ENCODE measurements at regions not wholly inside any gene's neighbourhood (a gene's known extent, or its start where the extent isn't known, plus 50 kb on each side); places are given as distances from the start of the nearest gene placed in this dataset.
A peak's percentile ranks its signal among the peaks of the same experiment; 100 is the strongest.

DNA sequence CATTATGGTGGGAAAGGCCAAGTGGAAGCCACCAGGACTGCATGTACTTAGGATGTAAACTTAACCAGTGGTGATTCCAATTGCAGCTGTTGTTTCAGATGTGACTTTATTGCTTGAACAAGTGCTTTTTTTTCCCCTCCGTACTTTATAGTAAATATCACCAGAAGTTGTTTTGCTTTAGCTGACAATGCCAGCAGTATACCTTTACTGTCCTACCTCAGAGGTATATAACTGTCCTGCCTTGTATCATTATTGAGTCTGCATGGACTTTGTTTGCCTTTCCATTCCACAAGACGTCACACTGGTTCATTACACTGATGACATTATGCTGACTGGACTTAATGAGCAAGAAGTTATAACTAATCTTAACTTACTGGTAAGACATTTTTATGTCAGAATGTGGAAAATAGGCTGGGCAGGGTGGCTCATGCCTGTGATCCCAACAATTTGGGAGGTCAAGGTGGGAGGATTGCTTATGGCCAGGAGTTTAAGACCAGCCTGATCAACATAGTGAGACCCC is 77.1 kb upstream of the RAB18 start:
- H3K4me3 ChIP-seq (ENCODE audit: low read depth, low read length): no peak overlapping the region
- ChIA-PET CTCF (no interaction called here), POLR2A (no interaction called here)
- H3K9me3 ChIP-seq (ENCODE audit: control insufficient read depth, insufficient read depth, low read depth, low read length): no peaks in the 10 kb centered on the region
- no peak overlapping the region for H3K27ac ChIP-seq (ENCODE audit: extremely low read depth, low read depth, low read length)
- TF ChIP-seq ZNF157 (tag by site-specific recombination; IDR thresholded peaks at IDR 0.05): peak; percentile 91
- TF ChIP-seq ZNF366 (tag by site-specific recombination; conservative IDR thresholded peaks at IDR 0.05): no peak
- H3K4me1 ChIP-seq (ENCODE audit: control insufficient read depth, insufficient read depth, low read length): no peaks in the 10 kb centered on the region
- no peaks in the 10 kb centered on the region for H3K36me3 ChIP-seq (ENCODE audit: control insufficient read depth in 2 of 2, insufficient read depth in 1 of 2, low read length in 2 of 2)

DNA sequence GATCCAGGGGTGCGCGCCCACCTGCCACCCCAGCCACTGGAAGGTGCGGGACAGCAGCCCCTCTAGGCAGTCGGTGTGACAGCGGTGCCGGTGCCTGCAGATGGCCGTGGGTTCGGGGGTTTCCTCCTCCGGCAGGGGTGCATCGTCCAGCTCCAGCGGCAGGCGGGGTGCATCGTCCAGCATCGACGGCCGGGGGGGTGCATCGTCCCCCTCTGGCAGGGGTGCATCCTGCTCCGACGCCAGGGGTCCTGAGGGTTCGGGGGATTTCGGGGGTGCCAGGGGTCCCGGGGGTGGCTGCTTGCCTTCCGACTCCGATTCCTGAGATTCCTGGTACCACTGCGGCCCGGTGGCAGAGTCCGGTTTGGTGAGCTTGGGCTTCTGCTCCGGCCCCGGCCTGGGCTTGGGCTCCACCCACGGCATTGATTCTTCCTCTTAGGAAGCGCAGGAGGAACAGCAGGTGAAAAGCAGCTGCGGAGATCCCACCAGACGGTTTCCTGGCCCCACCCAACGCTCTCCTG is 90.2 kb upstream of the RAB18 start:
- POLR2A ChIA-PET: no interaction called here
- H3K27ac ChIP-seq (ENCODE audit: extremely low read depth, low read depth, low read length): no peak overlapping the region
- H3K4me1 ChIP-seq (ENCODE audit: control insufficient read depth, insufficient read depth, low read length): no peaks in the 10 kb centered on the region
- no peaks in the 10 kb centered on the region for H3K36me3 ChIP-seq (ENCODE audit: control insufficient read depth in 2 of 2, insufficient read depth in 1 of 2, low read length in 2 of 2)
- CTCF ChIA-PET: no interaction called here
- no peaks in the 10 kb centered on the region for H3K9me3 ChIP-seq (ENCODE audit: control insufficient read depth, insufficient read depth, low read depth, low read length)
- TF ChIP-seq, protein P1, sequence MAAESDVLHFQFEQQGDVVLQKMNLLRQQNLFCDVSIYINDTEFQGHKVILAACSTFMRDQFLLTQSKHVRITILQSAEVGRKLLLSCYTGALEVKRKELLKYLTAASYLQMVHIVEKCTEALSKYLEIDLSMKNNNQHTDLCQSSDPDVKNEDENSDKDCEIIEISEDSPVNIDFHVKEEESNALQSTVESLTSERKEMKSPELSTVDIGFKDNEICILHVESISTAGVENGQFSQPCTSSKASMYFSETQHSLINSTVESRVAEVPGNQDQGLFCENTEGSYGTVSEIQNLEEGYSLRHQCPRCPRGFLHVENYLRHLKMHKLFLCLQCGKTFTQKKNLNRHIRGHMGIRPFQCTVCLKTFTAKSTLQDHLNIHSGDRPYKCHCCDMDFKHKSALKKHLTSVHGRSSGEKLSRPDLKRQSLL (tag by site-specific recombination; IDR thresholded peaks at IDR 0.05): no peak
- TF ChIP-seq MZF1 (tag by site-specific recombination; IDR thresholded peaks at IDR 0.05; ENCODE audit: borderline replicate concordance) (no peak), ZNF426 (tag by site-specific recombination; IDR thresholded peaks at IDR 0.05) (no peak), ZNF658 (tag by site-specific recombination; IDR thresholded peaks at IDR 0.05) (no peak), ZNF596 (tag by site-specific recombination; IDR thresholded peaks at IDR 0.05) (no peak), ZNF529 (tag by site-specific recombination; IDR thresholded peaks at IDR 0.05; ENCODE audit: insufficient replicate concordance) (no peak), ZNF248 (tag by site-specific recombination; IDR thresholded peaks at IDR 0.05) (no peak), GLIS2 (tag by site-specific recombination; IDR thresholded peaks at IDR 0.05) (no peak), RBAK (tag by site-specific recombination; IDR thresholded peaks at IDR 0.05) (no peak), ZNF10 (tag by site-specific recombination; IDR thresholded peaks at IDR 0.05) (no peak), ZSCAN30 (tag by site-specific recombination; IDR thresholded peaks at IDR 0.05) (no peak), ZNF837 (tag by site-specific recombination; IDR thresholded peaks at IDR 0.05) (no peak)
- TF ChIP-seq, protein P2, sequence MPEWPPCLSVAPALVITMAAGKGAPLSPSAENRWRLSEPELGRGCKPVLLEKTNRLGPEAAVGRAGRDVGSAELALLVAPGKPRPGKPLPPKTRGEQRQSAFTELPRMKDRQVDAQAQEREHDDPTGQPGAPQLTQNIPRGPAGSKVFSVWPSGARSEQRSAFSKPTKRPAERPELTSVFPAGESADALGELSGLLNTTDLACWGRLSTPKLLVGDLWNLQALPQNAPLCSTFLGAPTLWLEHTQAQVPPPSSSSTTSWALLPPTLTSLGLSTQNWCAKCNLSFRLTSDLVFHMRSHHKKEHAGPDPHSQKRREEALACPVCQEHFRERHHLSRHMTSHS (tag by site-specific recombination; IDR thresholded peaks at IDR 0.05): no peak
- TF ChIP-seq, protein P3, sequence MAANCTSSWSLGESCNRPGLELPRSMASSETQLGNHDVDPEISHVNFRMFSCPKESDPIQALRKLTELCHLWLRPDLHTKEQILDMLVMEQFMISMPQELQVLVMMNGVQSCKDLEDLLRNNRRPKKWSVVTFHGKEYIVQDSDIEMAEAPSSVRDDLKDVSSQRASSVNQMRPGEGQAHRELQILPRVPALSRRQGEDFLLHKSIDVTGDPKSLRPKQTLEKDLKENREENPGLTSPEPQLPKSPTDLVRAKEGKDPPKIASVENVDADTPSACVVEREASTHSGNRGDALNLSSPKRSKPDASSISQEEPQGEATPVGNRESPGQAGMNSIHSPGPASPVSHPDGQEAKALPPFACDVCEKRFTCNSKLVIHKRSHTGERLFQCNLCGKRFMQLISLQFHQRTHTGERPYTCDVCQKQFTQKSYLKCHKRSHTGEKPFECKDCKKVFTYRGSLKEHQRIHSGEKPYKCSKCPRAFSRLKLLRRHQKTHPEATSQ (tag by site-specific recombination; IDR thresholded peaks at IDR 0.05): no peak
- TF ChIP-seq, protein P4, sequence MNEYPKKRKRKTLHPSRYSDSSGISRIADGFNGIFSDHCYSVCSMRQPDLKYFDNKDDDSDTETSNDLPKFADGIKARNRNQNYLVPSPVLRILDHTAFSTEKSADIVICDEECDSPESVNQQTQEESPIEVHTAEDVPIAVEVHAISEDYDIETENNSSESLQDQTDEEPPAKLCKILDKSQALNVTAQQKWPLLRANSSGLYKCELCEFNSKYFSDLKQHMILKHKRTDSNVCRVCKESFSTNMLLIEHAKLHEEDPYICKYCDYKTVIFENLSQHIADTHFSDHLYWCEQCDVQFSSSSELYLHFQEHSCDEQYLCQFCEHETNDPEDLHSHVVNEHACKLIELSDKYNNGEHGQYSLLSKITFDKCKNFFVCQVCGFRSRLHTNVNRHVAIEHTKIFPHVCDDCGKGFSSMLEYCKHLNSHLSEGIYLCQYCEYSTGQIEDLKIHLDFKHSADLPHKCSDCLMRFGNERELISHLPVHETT (tag by site-specific recombination; IDR thresholded peaks at IDR 0.05): no peak
- TF ChIP-seq, protein P5, sequence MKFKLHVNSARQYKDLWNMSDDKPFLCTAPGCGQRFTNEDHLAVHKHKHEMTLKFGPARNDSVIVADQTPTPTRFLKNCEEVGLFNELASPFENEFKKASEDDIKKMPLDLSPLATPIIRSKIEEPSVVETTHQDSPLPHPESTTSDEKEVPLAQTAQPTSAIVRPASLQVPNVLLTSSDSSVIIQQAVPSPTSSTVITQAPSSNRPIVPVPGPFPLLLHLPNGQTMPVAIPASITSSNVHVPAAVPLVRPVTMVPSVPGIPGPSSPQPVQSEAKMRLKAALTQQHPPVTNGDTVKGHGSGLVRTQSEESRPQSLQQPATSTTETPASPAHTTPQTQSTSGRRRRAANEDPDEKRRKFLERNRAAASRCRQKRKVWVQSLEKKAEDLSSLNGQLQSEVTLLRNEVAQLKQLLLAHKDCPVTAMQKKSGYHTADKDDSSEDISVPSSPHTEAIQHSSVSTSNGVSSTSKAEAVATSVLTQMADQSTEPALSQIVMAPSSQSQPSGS (tag by site-specific recombination; IDR thresholded peaks at IDR 0.05; ENCODE audit: low read depth): no peak
- TF ChIP-seq, protein P6, sequence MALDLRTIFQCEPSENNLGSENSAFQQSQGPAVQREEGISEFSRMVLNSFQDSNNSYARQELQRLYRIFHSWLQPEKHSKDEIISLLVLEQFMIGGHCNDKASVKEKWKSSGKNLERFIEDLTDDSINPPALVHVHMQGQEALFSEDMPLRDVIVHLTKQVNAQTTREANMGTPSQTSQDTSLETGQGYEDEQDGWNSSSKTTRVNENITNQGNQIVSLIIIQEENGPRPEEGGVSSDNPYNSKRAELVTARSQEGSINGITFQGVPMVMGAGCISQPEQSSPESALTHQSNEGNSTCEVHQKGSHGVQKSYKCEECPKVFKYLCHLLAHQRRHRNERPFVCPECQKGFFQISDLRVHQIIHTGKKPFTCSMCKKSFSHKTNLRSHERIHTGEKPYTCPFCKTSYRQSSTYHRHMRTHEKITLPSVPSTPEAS (tag by site-specific recombination; IDR thresholded peaks at IDR 0.05): no peak
- no peak overlapping the region for H3K4me3 ChIP-seq (ENCODE audit: low read depth, low read length)

Data from HEK293 (cell line).